ENCODE measurements at regions not wholly inside any gene's neighbourhood (a gene's known extent, or its start where the extent isn't known, plus 50 kb on each side); places are given as distances from the start of the nearest gene placed in this dataset.

DNA sequence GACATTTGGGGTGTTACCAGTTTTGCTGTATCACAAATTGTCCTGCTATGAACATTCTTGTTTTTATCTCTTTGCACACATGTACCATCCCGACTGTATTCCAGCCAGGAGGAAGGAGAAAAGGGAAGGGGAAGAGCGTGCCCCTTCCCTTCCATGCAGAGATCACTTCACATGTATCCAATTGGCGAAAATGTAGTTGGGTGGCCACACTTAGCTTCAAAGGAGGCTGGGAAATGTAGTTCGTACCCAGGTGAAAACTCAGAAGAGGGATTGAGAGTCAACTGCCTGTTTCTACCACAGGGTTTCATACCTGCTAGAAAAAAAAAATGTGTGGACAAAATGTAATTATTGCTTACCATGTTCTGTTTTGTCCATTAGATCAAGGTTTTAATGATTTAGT is 189.1 kb upstream of the PELI2 start:
- TF ChIP-seq, protein P1, sequence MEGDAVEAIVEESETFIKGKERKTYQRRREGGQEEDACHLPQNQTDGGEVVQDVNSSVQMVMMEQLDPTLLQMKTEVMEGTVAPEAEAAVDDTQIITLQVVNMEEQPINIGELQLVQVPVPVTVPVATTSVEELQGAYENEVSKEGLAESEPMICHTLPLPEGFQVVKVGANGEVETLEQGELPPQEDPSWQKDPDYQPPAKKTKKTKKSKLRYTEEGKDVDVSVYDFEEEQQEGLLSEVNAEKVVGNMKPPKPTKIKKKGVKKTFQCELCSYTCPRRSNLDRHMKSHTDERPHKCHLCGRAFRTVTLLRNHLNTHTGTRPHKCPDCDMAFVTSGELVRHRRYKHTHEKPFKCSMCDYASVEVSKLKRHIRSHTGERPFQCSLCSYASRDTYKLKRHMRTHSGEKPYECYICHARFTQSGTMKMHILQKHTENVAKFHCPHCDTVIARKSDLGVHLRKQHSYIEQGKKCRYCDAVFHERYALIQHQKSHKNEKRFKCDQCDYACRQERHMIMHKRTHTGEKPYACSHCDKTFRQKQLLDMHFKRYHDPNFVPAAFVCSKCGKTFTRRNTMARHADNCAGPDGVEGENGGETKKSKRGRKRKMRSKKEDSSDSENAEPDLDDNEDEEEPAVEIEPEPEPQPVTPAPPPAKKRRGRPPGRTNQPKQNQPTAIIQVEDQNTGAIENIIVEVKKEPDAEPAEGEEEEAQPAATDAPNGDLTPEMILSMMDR (IDR thresholded peaks at IDR 0.05; ENCODE audit: extremely low read depth in 1 of 2, insufficient read depth in 1 of 2, low read depth in 1 of 2, low read length in 2 of 2) = no peak
- TF ChIP-seq POLR2AphosphoS5 (IDR thresholded peaks at IDR 0.05; ENCODE audit: insufficient read depth, low read depth, low read length) = no peak
- no peak for TF ChIP-seq POLR2A (IDR thresholded peaks at IDR 0.05; ENCODE audit: low read depth, low read length)
- TF ChIP-seq EZH2 (IDR thresholded peaks at IDR 0.05; ENCODE audit: borderline replicate concordance, low read depth, low read length, severe bottlenecking) = no peak
